Naive B cell (primary cell): ENCODE measurements at regions not wholly inside any gene's neighbourhood (a gene's known extent, or its start where the extent isn't known, plus 50 kb on each side); places are given as distances from the start of the nearest gene placed in this dataset.

Source experiments
- ATAC-seq, 2 donors: fragments of 150-1000 bp; cut with Tn5 transposase; 2 replicates each; pipeline ENCODE4 v1.10.0; 2021; ENCODE audit warnings: low read depth in 2 of 2, mild to moderate bottlenecking in 2 of 2, moderate library complexity in 2 of 2
- DNase-seq: peaks from one replicate; pipeline ENCODE4 v3.0.0; 2022
- H3K27ac Mint-ChIP-seq, 6 donors: one replicate each; pipeline ENCODE4 v1.8.0; 2020 to 2022; ENCODE audit warnings: mild to moderate bottlenecking in 6 of 6, mixed read lengths in 6 of 6, moderate library complexity in 5 of 6, inconsistent platforms in 2 of 6
- H3K27me3 Mint-ChIP-seq, 3 donors: one replicate each; pipeline ENCODE4 v1.8.0; 2021 to 2022; ENCODE audit warnings: mixed read lengths in 3 of 3, mild to moderate bottlenecking in 1 of 3
- H3K36me3 Mint-ChIP-seq, 2 donors: one replicate each; pipeline ENCODE4 v1.8.0; 2020 to 2022; ENCODE audit warnings: mixed read lengths in 2 of 2, inconsistent platforms in 1 of 2, mild to moderate bottlenecking in 1 of 2
- H3K4me1 Mint-ChIP-seq, 3 donors: one replicate each; pipeline ENCODE4 v1.8.0; 2020 to 2022; ENCODE audit warnings: mixed read lengths in 3 of 3, inconsistent platforms in 1 of 3, mild to moderate bottlenecking in 1 of 3, moderate library complexity in 1 of 3
- H3K4me3 Mint-ChIP-seq, 8 donors: one replicate each; pipeline ENCODE4 v1.8.0; 2020 to 2022; ENCODE audit warnings: mild to moderate bottlenecking in 8 of 8, mixed read lengths in 8 of 8, moderate library complexity in 8 of 8, inconsistent platforms in 2 of 8
- H3K9me3 Mint-ChIP-seq, 7 donors: one replicate each; pipeline ENCODE4 v1.8.0; 2020 to 2022; ENCODE audit warnings: mixed read lengths in 7 of 7, mild to moderate bottlenecking in 5 of 7, inconsistent platforms in 2 of 7, moderate library complexity in 1 of 7

- DNase-seq = no peak
- ATAC-seq = no peak
- Mint-ChIP-seq H3K4me1 (no peaks in the 10 kb centered on the region), H3K36me3 (peaks cover 0 to 6% of the 10 kb centered on the region in 2 donors), H3K27ac (no peak overlapping the region), H3K4me3 (no peak overlapping the region), H3K9me3 (peaks cover 3 to 26% (median 5%) of the 10 kb centered on the region in 7 donors), H3K27me3 (peaks cover 16 to 25% (median 16%) of the 10 kb centered on the region in 3 donors)
These were observed 96.4 kb upstream of the KCNJ6 start for GRCh38 chr21:38012672-38013071.

GRCh38 chr21:38013741-38014140, 97.5 kb upstream of the KCNJ6 start:
- H3K4me1 Mint-ChIP-seq = no peaks in the 10 kb centered on the region
- no peak overlapping the region for H3K27ac Mint-ChIP-seq
- no peak for ATAC-seq
- H3K36me3 Mint-ChIP-seq = peaks cover 0 to 6% of the 10 kb centered on the region in 2 donors
- peaks cover 3 to 26% (median 8%) of the 10 kb centered on the region in 7 donors for H3K9me3 Mint-ChIP-seq
- peaks cover 16 to 20% (median 16%) of the 10 kb centered on the region in 3 donors for H3K27me3 Mint-ChIP-seq
- DNase-seq = no peak
- no peak overlapping the region for H3K4me3 Mint-ChIP-seq

GRCh38 chr21:38014298-38014697, 98.0 kb upstream of the KCNJ6 start:
- ATAC-seq = no peak
- H3K9me3 Mint-ChIP-seq = peaks cover 3 to 23% (median 5%) of the 10 kb centered on the region in 7 donors
- no peak overlapping the region for H3K27ac Mint-ChIP-seq
- H3K36me3 Mint-ChIP-seq = peaks cover 0 to 6% of the 10 kb centered on the region in 2 donors
- no peaks in the 10 kb centered on the region for H3K4me1 Mint-ChIP-seq
- H3K4me3 Mint-ChIP-seq = no peak overlapping the region
- DNase-seq = no peak
- peaks cover 16 to 20% (median 16%) of the 10 kb centered on the region in 3 donors for H3K27me3 Mint-ChIP-seq

- Mint-ChIP-seq H3K27ac (no peak overlapping the region), H3K27me3 (peaks cover 6 to 22% (median 8%) of the 10 kb centered on the region in 3 donors), H3K4me1 (no peaks in the 10 kb centered on the region), H3K36me3 (no peaks in the 10 kb centered on the region), H3K4me3 (no peak overlapping the region), H3K9me3 (peaks cover 0 to 6% (median 3%) of the 10 kb centered on the region in 7 donors)
- no peak for ATAC-seq
- DNase-seq = no peak
These were observed 111.7 kb upstream of the KCNJ6 start for GRCh38 chr21:38027901-38028498.

- Mint-ChIP-seq H3K36me3 (no peaks in the 10 kb centered on the region), H3K27me3 (peaks cover 6 to 17% (median 13%) of the 10 kb centered on the region in 3 donors), H3K4me1 (no peaks in the 10 kb centered on the region), H3K27ac (no peak overlapping the region), H3K4me3 (no peak overlapping the region), H3K9me3 (peaks cover 0 to 4% (median 0%) of the 10 kb centered on the region in 7 donors)
- ATAC-seq (no peak), DNase-seq (no peak)
These were observed 116.0 kb upstream of the KCNJ6 start for GRCh38 chr21:38032082-38032801.

GRCh38 chr21:38036016-38036415, 119.8 kb upstream of the KCNJ6 start:
- Mint-ChIP-seq H3K9me3 (peaks cover 0 to 4% (median 0%) of the 10 kb centered on the region in 7 donors), H3K27ac (no peak overlapping the region), H3K4me3 (no peak overlapping the region), H3K27me3 (peaks cover 6 to 16% (median 15%) of the 10 kb centered on the region in 3 donors), H3K4me1 (no peaks in the 10 kb centered on the region), H3K36me3 (no peaks in the 10 kb centered on the region)
- ATAC-seq (no peak), DNase-seq (no peak)

- no peak for ATAC-seq
- Mint-ChIP-seq H3K27me3 (peaks cover 6 to 16% (median 15%) of the 10 kb centered on the region in 3 donors), H3K27ac (no peak overlapping the region), H3K36me3 (no peaks in the 10 kb centered on the region), H3K4me1 (no peaks in the 10 kb centered on the region), H3K4me3 (no peak overlapping the region), H3K9me3 (peaks cover 0 to 3% (median 0%) of the 10 kb centered on the region in 7 donors)
- DNase-seq = no peak
These were observed 121.2 kb upstream of the KCNJ6 start for GRCh38 chr21:38037416-38037815.

- H3K27ac Mint-ChIP-seq = no peak overlapping the region
- ATAC-seq = no peak
- no peaks in the 10 kb centered on the region for H3K4me1 Mint-ChIP-seq
- H3K36me3 Mint-ChIP-seq = no peaks in the 10 kb centered on the region
- H3K9me3 Mint-ChIP-seq = peaks cover 0 to 4% (median 3%) of the 10 kb centered on the region in 7 donors
- no peak overlapping the region for H3K4me3 Mint-ChIP-seq
- DNase-seq = no peak
- peaks cover 14 to 16% (median 15%) of the 10 kb centered on the region in 3 donors for H3K27me3 Mint-ChIP-seq
These were observed 123.1 kb upstream of the KCNJ6 start for GRCh38 chr21:38039369-38039768.

- Mint-ChIP-seq H3K4me3 (no peak overlapping the region), H3K36me3 (no peaks in the 10 kb centered on the region), H3K9me3 (peaks cover 0 to 4% (median 3%) of the 10 kb centered on the region in 7 donors), H3K27ac (no peak overlapping the region), H3K27me3 (peaks cover 14 to 16% (median 15%) of the 10 kb centered on the region in 3 donors), H3K4me1 (no peaks in the 10 kb centered on the region)
- no peak for ATAC-seq
- DNase-seq = no peak
These were observed 123.6 kb upstream of the KCNJ6 start for GRCh38 chr21:38039841-38040240.

GRCh38 chr21:38041493-38041892, 125.2 kb upstream of the KCNJ6 start:
- ATAC-seq (no peak), DNase-seq (no peak)
- H3K4me3 Mint-ChIP-seq = no peak overlapping the region
- H3K9me3 Mint-ChIP-seq = peaks cover 0 to 6% (median 1%) of the 10 kb centered on the region in 7 donors
- no peak overlapping the region for H3K27ac Mint-ChIP-seq
- H3K27me3 Mint-ChIP-seq = peaks cover 9 to 26% (median 13%) of the 10 kb centered on the region in 3 donors
- H3K36me3 Mint-ChIP-seq = no peaks in the 10 kb centered on the region
- no peaks in the 10 kb centered on the region for H3K4me1 Mint-ChIP-seq

- no peaks in the 10 kb centered on the region for H3K36me3 Mint-ChIP-seq
- peaks cover 0 to 6% (median 1%) of the 10 kb centered on the region in 7 donors for H3K9me3 Mint-ChIP-seq
- H3K4me3 Mint-ChIP-seq = no peak overlapping the region
- no peak overlapping the region for H3K27ac Mint-ChIP-seq
- ATAC-seq (no peak), DNase-seq (no peak)
- no peaks in the 10 kb centered on the region for H3K4me1 Mint-ChIP-seq
- peaks cover 2 to 20% (median 15%) of the 10 kb centered on the region in 3 donors for H3K27me3 Mint-ChIP-seq
These were observed 126.0 kb upstream of the KCNJ6 start for GRCh38 chr21:38042246-38042645.

GRCh38 chr21:38048167-38048566, 131.9 kb upstream of the KCNJ6 start:
- Mint-ChIP-seq H3K9me3 (peaks cover 0 to 4% (median 0%) of the 10 kb centered on the region in 7 donors), H3K27ac (no peak overlapping the region), H3K4me1 (no peaks in the 10 kb centered on the region), H3K27me3 (peaks cover 0 to 16% (median 14%) of the 10 kb centered on the region in 3 donors), H3K4me3 (no peak overlapping the region), H3K36me3 (no peaks in the 10 kb centered on the region)
- DNase-seq = no peak
- no peak for ATAC-seq

GRCh38 chr21:38054334-38054733, 138.1 kb upstream of the KCNJ6 start:
- H3K4me3 Mint-ChIP-seq = no peak overlapping the region
- DNase-seq (no peak), ATAC-seq (no peak)
- H3K9me3 Mint-ChIP-seq = peaks cover 0 to 12% (median 1%) of the 10 kb centered on the region in 7 donors
- H3K27ac Mint-ChIP-seq = no peak overlapping the region
- no peaks in the 10 kb centered on the region for H3K4me1 Mint-ChIP-seq
- H3K27me3 Mint-ChIP-seq = peaks cover 0 to 11% (median 6%) of the 10 kb centered on the region in 3 donors
- H3K36me3 Mint-ChIP-seq = no peaks in the 10 kb centered on the region

- Mint-ChIP-seq H3K4me1 (no peaks in the 10 kb centered on the region), H3K4me3 (no peak overlapping the region), H3K27ac (no peak overlapping the region), H3K27me3 (peaks cover 0 to 11% (median 6%) of the 10 kb centered on the region in 3 donors), H3K36me3 (no peaks in the 10 kb centered on the region), H3K9me3 (peaks cover 0 to 13% (median 2%) of the 10 kb centered on the region in 7 donors)
- DNase-seq = no peak
- ATAC-seq = no peak
These were observed 140.2 kb upstream of the KCNJ6 start for GRCh38 chr21:38056481-38056880.
